HG02571 (cell line): ENCODE measurements at regions not wholly inside any gene's neighbourhood (a gene's known extent, or its start where the extent isn't known, plus 50 kb on each side); places are given as distances from the start of the nearest gene placed in this dataset.
"Not testable (repeated sequence)": the region's sequence is repeated elsewhere in the genome, so short reads cannot be mapped to it uniquely, and the experiment has no call there.

Source experiments
- ATAC-seq: cut with Tn5 transposase; IDR thresholded peaks from one replicate; pipeline ENCODE4 v1.9.1; 2021; ENCODE audit warnings: mild to moderate bottlenecking, moderate library complexity; ENCODE audit not compliant: unreplicated experiment

- no peak for ATAC-seq
Measured at GRCh38 chr4:82248903-82249632, 124.7 kb downstream of the HNRNPD start.

- ATAC-seq: no peak
Measured at GRCh38 chr4:82247629-82248028, 126.2 kb downstream of the HNRNPD start.

- ATAC-seq: no peak
Measured at GRCh38 chr4:82247171-82247570, 126.6 kb downstream of the HNRNPD start.

GRCh38 chr4:82241534-82241933, 132.3 kb downstream of the HNRNPD start:
- ATAC-seq: no peak

GRCh38 chr4:82240410-82240809, 133.4 kb downstream of the HNRNPD start:
- no peak for ATAC-seq

- not testable (repeated sequence) for ATAC-seq
Measured at GRCh38 chr4:82237142-82237541, 136.6 kb downstream of the HNRNPD start.

- ATAC-seq: no peak
Measured at GRCh38 chr4:82235346-82235745, 138.4 kb downstream of the HNRNPD start.

- ATAC-seq: no peak
Measured at GRCh38 chr4:82232891-82233290, 140.9 kb downstream of the HNRNPD start.

GRCh38 chr4:82231806-82232205, 142.0 kb downstream of the HNRNPD start:
- no peak for ATAC-seq

- ATAC-seq: no peak
Measured at GRCh38 chr4:82230306-82230705, 143.5 kb downstream of the HNRNPD start.

- no peak for ATAC-seq
Measured at GRCh38 chr4:82225030-82225429, 148.8 kb downstream of the HNRNPD start.

GRCh38 chr4:82223715-82224114, 150.1 kb downstream of the HNRNPD start:
- no peak for ATAC-seq

- ATAC-seq: no peak
Measured at GRCh38 chr4:82219346-82219745, 154.4 kb downstream of the HNRNPD start.

- ATAC-seq: no peak
Measured at GRCh38 chr4:82217986-82218715, 155.6 kb downstream of the HNRNPD start.

- no peak for ATAC-seq
Measured at GRCh38 chr4:82216219-82216618, 157.6 kb downstream of the HNRNPD start.

- no peak for ATAC-seq
Measured at GRCh38 chr4:82215800-82216199, 158.0 kb downstream of the HNRNPD start.

GRCh38 chr4:82215039-82215438, 158.8 kb downstream of the HNRNPD start:
- no peak for ATAC-seq

GRCh38 chr4:82213485-82214417, 160.0 kb downstream of the HNRNPD start:
- no peak for ATAC-seq

GRCh38 chr4:82201805-82202641, 171.8 kb downstream of the HNRNPD start:
- no peak for ATAC-seq

GRCh38 chr4:82201303-82201702, 172.5 kb downstream of the HNRNPD start:
- no peak for ATAC-seq
